ENCODE measurements at regions not wholly inside any gene's neighbourhood (a gene's known extent, or its start where the extent isn't known, plus 50 kb on each side); places are given as distances from the start of the nearest gene placed in this dataset.

DNA sequence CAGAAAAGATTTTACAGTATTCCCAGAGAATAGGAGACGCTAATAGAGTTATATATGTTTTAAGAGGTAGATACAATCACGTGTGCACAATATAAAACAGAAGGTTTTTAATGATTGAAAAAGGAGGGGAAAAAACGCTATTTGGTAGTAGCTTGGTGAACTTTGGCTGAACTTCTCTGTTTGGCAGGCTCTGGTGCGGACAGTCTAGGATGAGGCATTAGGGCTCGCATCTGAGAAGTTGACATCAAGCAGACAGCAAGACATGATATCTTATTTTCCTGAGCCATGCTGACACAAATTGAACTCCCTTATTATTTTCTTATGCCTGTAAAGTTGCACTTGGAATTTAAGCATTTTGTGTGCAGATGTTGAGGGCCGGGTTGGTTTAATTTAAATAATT, 176.6 kb downstream of the EN1 start:
- TF ChIP-seq, protein P1, sequence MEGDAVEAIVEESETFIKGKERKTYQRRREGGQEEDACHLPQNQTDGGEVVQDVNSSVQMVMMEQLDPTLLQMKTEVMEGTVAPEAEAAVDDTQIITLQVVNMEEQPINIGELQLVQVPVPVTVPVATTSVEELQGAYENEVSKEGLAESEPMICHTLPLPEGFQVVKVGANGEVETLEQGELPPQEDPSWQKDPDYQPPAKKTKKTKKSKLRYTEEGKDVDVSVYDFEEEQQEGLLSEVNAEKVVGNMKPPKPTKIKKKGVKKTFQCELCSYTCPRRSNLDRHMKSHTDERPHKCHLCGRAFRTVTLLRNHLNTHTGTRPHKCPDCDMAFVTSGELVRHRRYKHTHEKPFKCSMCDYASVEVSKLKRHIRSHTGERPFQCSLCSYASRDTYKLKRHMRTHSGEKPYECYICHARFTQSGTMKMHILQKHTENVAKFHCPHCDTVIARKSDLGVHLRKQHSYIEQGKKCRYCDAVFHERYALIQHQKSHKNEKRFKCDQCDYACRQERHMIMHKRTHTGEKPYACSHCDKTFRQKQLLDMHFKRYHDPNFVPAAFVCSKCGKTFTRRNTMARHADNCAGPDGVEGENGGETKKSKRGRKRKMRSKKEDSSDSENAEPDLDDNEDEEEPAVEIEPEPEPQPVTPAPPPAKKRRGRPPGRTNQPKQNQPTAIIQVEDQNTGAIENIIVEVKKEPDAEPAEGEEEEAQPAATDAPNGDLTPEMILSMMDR (IDR thresholded peaks at IDR 0.05 in 2 of 3, conservative IDR thresholded peaks at IDR 0.05 in 1 of 3; ENCODE audit: control insufficient read depth in 2 of 3, extremely low read depth in 1 of 3, insufficient read depth in 1 of 3, low read depth in 3 of 3, low read length in 3 of 3): no peak
- TF ChIP-seq FOS (IDR thresholded peaks at IDR 0.05; ENCODE audit: borderline replicate concordance, extremely low read depth, insufficient read length) (no peak), POLR2AphosphoS5 (IDR thresholded peaks at IDR 0.05; ENCODE audit: low read length) (no peak), NFIC (IDR thresholded peaks at IDR 0.05; ENCODE audit: low read depth, low read length) (no peak), ZZZ3 (IDR thresholded peaks at IDR 0.05; ENCODE audit: control insufficient read depth, insufficient read length, low read depth) (no peak), BRCA1 (IDR thresholded peaks at IDR 0.05; ENCODE audit: low read depth, low read length) (no peak), JUND (IDR thresholded peaks at IDR 0.05; ENCODE audit: low read depth, low read length) (no peak), EZH2 (IDR thresholded peaks at IDR 0.05; ENCODE audit: borderline replicate concordance, control insufficient read depth, low read depth, low read length) (no peak), SREBF2 (IDR thresholded peaks at IDR 0.05; ENCODE audit: low read length) (no peak), CEBPB (IDR thresholded peaks at IDR 0.05; ENCODE audit: borderline replicate concordance in 1 of 2, low read depth in 2 of 2, low read length in 2 of 2) (no peak)
- TF ChIP-seq, protein P2, sequence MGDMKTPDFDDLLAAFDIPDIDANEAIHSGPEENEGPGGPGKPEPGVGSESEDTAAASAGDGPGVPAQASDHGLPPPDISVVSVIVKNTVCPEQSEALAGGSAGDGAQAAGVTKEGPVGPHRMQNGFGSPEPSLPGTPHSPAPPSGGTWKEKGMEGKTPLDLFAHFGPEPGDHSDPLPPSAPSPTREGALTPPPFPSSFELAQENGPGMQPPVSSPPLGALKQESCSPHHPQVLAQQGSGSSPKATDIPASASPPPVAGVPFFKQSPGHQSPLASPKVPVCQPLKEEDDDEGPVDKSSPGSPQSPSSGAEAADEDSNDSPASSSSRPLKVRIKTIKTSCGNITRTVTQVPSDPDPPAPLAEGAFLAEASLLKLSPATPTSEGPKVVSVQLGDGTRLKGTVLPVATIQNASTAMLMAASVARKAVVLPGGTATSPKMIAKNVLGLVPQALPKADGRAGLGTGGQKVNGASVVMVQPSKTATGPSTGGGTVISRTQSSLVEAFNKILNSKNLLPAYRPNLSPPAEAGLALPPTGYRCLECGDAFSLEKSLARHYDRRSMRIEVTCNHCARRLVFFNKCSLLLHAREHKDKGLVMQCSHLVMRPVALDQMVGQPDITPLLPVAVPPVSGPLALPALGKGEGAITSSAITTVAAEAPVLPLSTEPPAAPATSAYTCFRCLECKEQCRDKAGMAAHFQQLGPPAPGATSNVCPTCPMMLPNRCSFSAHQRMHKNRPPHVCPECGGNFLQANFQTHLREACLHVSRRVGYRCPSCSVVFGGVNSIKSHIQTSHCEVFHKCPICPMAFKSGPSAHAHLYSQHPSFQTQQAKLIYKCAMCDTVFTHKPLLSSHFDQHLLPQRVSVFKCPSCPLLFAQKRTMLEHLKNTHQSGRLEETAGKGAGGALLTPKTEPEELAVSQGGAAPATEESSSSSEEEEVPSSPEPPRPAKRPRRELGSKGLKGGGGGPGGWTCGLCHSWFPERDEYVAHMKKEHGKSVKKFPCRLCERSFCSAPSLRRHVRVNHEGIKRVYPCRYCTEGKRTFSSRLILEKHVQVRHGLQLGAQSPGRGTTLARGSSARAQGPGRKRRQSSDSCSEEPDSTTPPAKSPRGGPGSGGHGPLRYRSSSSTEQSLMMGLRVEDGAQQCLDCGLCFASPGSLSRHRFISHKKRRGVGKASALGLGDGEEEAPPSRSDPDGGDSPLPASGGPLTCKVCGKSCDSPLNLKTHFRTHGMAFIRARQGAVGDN (IDR thresholded peaks at IDR 0.05): no peak

Measured in GM12878 (cell line).